ENCODE measurements at regions not wholly inside any gene's neighbourhood (a gene's known extent, or its start where the extent isn't known, plus 50 kb on each side); places are given as distances from the start of the nearest gene placed in this dataset.

- no peaks in the 10 kb centered on the region for H3K9me2 ChIP-seq
- H3K79me2 ChIP-seq (ENCODE audit: insufficient read depth), result no peaks in the 10 kb centered on the region
- no peak overlapping the region for H3K27ac ChIP-seq (ENCODE audit: low read depth in 2 of 2, low read length in 1 of 2)
- no peaks in the 10 kb centered on the region for H3K27me3 ChIP-seq (ENCODE audit: insufficient read depth)
- no peaks in the 10 kb centered on the region for H4K20me1 ChIP-seq (ENCODE audit: insufficient read depth)
- no peak overlapping the region for H3K4me2 ChIP-seq
- H3K9ac ChIP-seq, result no peak overlapping the region
- ChIA-PET CTCF (no interaction called here), POLR2A (no interaction called here)
- WGBS (ENCODE audit: low lambda C conversion rate), result 85% methylated on average over 2 of the region's 2 CpGs
- H3K4me1 ChIP-seq (ENCODE audit: control insufficient read depth in 1 of 2, insufficient read depth in 2 of 2, low read depth in 1 of 2, low read length in 1 of 2), result no peaks in the 10 kb centered on the region; a peak in 1 of 4 replicates
- TF ChIP-seq NFIC (IDR thresholded peaks at IDR 0.05; ENCODE audit: borderline replicate concordance) (no peak), RCOR1 (IDR thresholded peaks at IDR 0.05; ENCODE audit: low read length) (no peak), FOXJ3 (CRISPR knock-in tag; IDR thresholded peaks at IDR 0.05) (no peak), PBX3 (IDR thresholded peaks at IDR 0.05) (no peak), TCF12 (IDR thresholded peaks at IDR 0.05) (no peak), SIN3A (IDR thresholded peaks at IDR 0.05; ENCODE audit: borderline replicate concordance, low read depth, low read length) (no peak), NRF1 (IDR thresholded peaks at IDR 0.05; ENCODE audit: low read depth, low read length) (no peak), MXI1 (IDR thresholded peaks at IDR 0.05; ENCODE audit: low read depth, low read length) (no peak), YY1 (IDR thresholded peaks at IDR 0.05; ENCODE audit: low read depth) (no peak), USF1 (IDR thresholded peaks at IDR 0.05; ENCODE audit: borderline replicate concordance, low read depth) (no peak), IRF3 (IDR thresholded peaks at IDR 0.05; ENCODE audit: low read depth, low read length) (no peak), JUND (IDR thresholded peaks at IDR 0.05) (no peak), ELF1 (IDR thresholded peaks at IDR 0.05) (no peak)
- no peak overlapping the region for H3K4me3 ChIP-seq (ENCODE audit: low read depth in 2 of 2, low read length in 1 of 2)
- H2AFZ ChIP-seq (ENCODE audit: low read depth), result no peak overlapping the region
- H3F3A ChIP-seq (replicated peaks; ENCODE audit: insufficient read depth), result no peaks in the 10 kb centered on the region
- no peak for DNase-seq
- H3K9me3 ChIP-seq, result no peaks in the 10 kb centered on the region
- H3K36me3 ChIP-seq (replicated peaks in 1 of 2; ENCODE audit: control insufficient read depth in 1 of 2, insufficient read depth in 2 of 2, low read length in 1 of 2), result no peaks in the 10 kb centered on the region
Measured at GRCh38 chr5:120072068-120072761, 391.9 kb upstream of the PRR16 start.

- CTCF ChIA-PET, result interaction anchor here (0.7 to 1.0 kb wide), 3 partner anchors 17 to 129 kb away, joined by 3 read pairs; no protein-coding TSS in a partner anchor
Measured at GRCh38 chr5:120073722-120074121, 390.4 kb upstream of the PRR16 start.

More at GRCh38 chr5:120073722-120074121, 390.4 kb upstream of the PRR16 start:
- H3K4me3 ChIP-seq (ENCODE audit: low read depth in 2 of 2, low read length in 1 of 2), result no peak overlapping the region
- H3K4me1 ChIP-seq (ENCODE audit: control insufficient read depth in 1 of 2, insufficient read depth in 2 of 2, low read depth in 1 of 2, low read length in 1 of 2), result no peaks in the 10 kb centered on the region; a peak in 1 of 4 replicates
- H3K79me2 ChIP-seq (ENCODE audit: insufficient read depth), result no peaks in the 10 kb centered on the region
- POLR2A ChIA-PET, result no interaction called here
- peak; percentile 40 for DNase-seq
- no peak overlapping the region for H3K27ac ChIP-seq (ENCODE audit: low read depth in 2 of 2, low read length in 1 of 2)
- no peaks in the 10 kb centered on the region for H3F3A ChIP-seq (replicated peaks; ENCODE audit: insufficient read depth)
- H4K20me1 ChIP-seq (ENCODE audit: insufficient read depth), result no peaks in the 10 kb centered on the region
- no peak overlapping the region for H2AFZ ChIP-seq (ENCODE audit: low read depth)
- H3K9ac ChIP-seq, result no peak overlapping the region
- H3K27me3 ChIP-seq (ENCODE audit: insufficient read depth), result no peaks in the 10 kb centered on the region
- no peaks in the 10 kb centered on the region for H3K9me3 ChIP-seq
- H3K36me3 ChIP-seq (replicated peaks in 1 of 2; ENCODE audit: control insufficient read depth in 1 of 2, insufficient read depth in 2 of 2, low read length in 1 of 2), result no peaks in the 10 kb centered on the region
- no peaks in the 10 kb centered on the region for H3K9me2 ChIP-seq
- H3K4me2 ChIP-seq, result no peak overlapping the region
- TF ChIP-seq EZH2phosphoT487 (IDR thresholded peaks at IDR 0.05; ENCODE audit: borderline replicate concordance, low read depth) (no peak), RAD21 (IDR thresholded peaks at IDR 0.05; ENCODE audit: low read length) (peak; percentile 43; the same call in 1 of the 2 replicates), USF1 (IDR thresholded peaks at IDR 0.05; ENCODE audit: borderline replicate concordance, low read depth) (no peak), FOXJ3 (CRISPR knock-in tag; IDR thresholded peaks at IDR 0.05) (peak; percentile 87), TCF12 (IDR thresholded peaks at IDR 0.05) (peak; percentile 49; the same call in 1 of the 2 replicates), CHD2 (IDR thresholded peaks at IDR 0.05; ENCODE audit: low read length, partially characterized antibody) (peak; percentile 91), GATA2 (CRISPR knock-in tag; IDR thresholded peaks at IDR 0.05) (peak; percentile 99), RCOR1 (IDR thresholded peaks at IDR 0.05; ENCODE audit: low read length) (peak; percentile 98), MXI1 (IDR thresholded peaks at IDR 0.05; ENCODE audit: low read depth, low read length) (peak; percentile 47; the same call in 1 of the 2 replicates), EP300 (IDR thresholded peaks at IDR 0.05; ENCODE audit: borderline replicate concordance in 1 of 2, low read depth in 1 of 2, low read length in 1 of 2) (peak in 1 of 2 experiments; percentile 95; a peak in 2 of 4 replicates)
